GM18519 (cell line): ENCODE measurements at regions not wholly inside any gene's neighbourhood (a gene's known extent, or its start where the extent isn't known, plus 50 kb on each side); places are given as distances from the start of the nearest gene placed in this dataset.

Source experiments
- ATAC-seq: cut with Tn5 transposase; IDR thresholded peaks from one replicate; pipeline ENCODE4 v1.9.1; 2021; ENCODE audit warnings: mild to moderate bottlenecking, moderate library complexity; ENCODE audit not compliant: unreplicated experiment, low FRiP score

- no peak for ATAC-seq
These were observed 420.3 kb downstream of the FAT4 start for GRCh38 chr4:125735102-125735501.

GRCh38 chr4:125736057-125736456 lies 421.3 kb downstream of the FAT4 start:
- ATAC-seq: no peak

GRCh38 chr4:125739760-125740159 lies 425.0 kb downstream of the FAT4 start:
- ATAC-seq: no peak

- ATAC-seq: no peak
These were observed 427.2 kb downstream of the FAT4 start for GRCh38 chr4:125741825-125742452.

GRCh38 chr4:125744891-125745364 lies 430.2 kb downstream of the FAT4 start:
- ATAC-seq: no peak

GRCh38 chr4:125749354-125749753 lies 434.6 kb downstream of the FAT4 start:
- ATAC-seq: no peak

GRCh38 chr4:125750399-125750798 lies 435.6 kb downstream of the FAT4 start:
- ATAC-seq: no peak

GRCh38 chr4:125750828-125751466 lies 436.2 kb downstream of the FAT4 start:
- ATAC-seq: no peak

GRCh38 chr4:125758438-125758837 lies 443.7 kb downstream of the FAT4 start:
- ATAC-seq: no peak

- ATAC-seq: no peak
These were observed 445.6 kb downstream of the FAT4 start for GRCh38 chr4:125760201-125760819.

- ATAC-seq: no peak
These were observed 446.2 kb downstream of the FAT4 start for GRCh38 chr4:125760956-125761355.

GRCh38 chr4:125762537-125762936 lies 447.8 kb downstream of the FAT4 start:
- ATAC-seq: no peak

- no peak for ATAC-seq
These were observed 451.2 kb downstream of the FAT4 start for GRCh38 chr4:125765941-125766340.

GRCh38 chr4:125770814-125771398 lies 456.2 kb downstream of the FAT4 start:
- no peak for ATAC-seq

- ATAC-seq: no peak
These were observed 457.9 kb downstream of the FAT4 start for GRCh38 chr4:125772680-125773079.

GRCh38 chr4:125773502-125773901 lies 458.7 kb downstream of the FAT4 start:
- no peak for ATAC-seq

GRCh38 chr4:125773931-125774330 lies 459.2 kb downstream of the FAT4 start:
- ATAC-seq: no peak

- ATAC-seq: no peak
These were observed 461.4 kb downstream of the FAT4 start for GRCh38 chr4:125776146-125776545.

- no peak for ATAC-seq
These were observed 465.4 kb downstream of the FAT4 start for GRCh38 chr4:125780164-125780563.

- ATAC-seq: no peak
These were observed 466.0 kb downstream of the FAT4 start for GRCh38 chr4:125780747-125781146.

GRCh38 chr4:125781651-125782050 lies 466.9 kb downstream of the FAT4 start:
- no peak for ATAC-seq
